ENCODE measurements at regions not wholly inside any gene's neighbourhood (a gene's known extent, or its start where the extent isn't known, plus 50 kb on each side); places are given as distances from the start of the nearest gene placed in this dataset.

GRCh38 chr2:81181845-81182244 lies 877.3 kb upstream of the LRRTM1 start:
- no peak for DNase-seq (ENCODE audit: low read depth)
- TF ChIP-seq CTCF (IDR thresholded peaks at IDR 0.05; ENCODE audit: insufficient read depth, low read length): no peak
- H3K4me3 ChIP-seq (ENCODE audit: low read depth, low read length): no peak overlapping the region

GRCh38 chr2:81171447-81171846 lies 866.9 kb upstream of the LRRTM1 start:
- no peak for DNase-seq (ENCODE audit: low read depth)
- no peak overlapping the region for H3K4me3 ChIP-seq (ENCODE audit: low read depth, low read length)
- no peak for TF ChIP-seq CTCF (IDR thresholded peaks at IDR 0.05; ENCODE audit: insufficient read depth, low read length)

GRCh38 chr2:81163583-81163982 lies 859.0 kb upstream of the LRRTM1 start:
- DNase-seq (ENCODE audit: low read depth): no peak
- no peak for TF ChIP-seq CTCF (IDR thresholded peaks at IDR 0.05; ENCODE audit: insufficient read depth, low read length)

GRCh38 chr2:81158505-81158904 lies 854.0 kb upstream of the LRRTM1 start:
- no peak for DNase-seq (ENCODE audit: low read depth)
- TF ChIP-seq CTCF (IDR thresholded peaks at IDR 0.05; ENCODE audit: insufficient read depth, low read length): no peak
- no peak overlapping the region for H3K4me3 ChIP-seq (ENCODE audit: low read depth, low read length)

More at GRCh38 chr2:81163583-81163982, 859.0 kb upstream of the LRRTM1 start:
- H3K4me3 ChIP-seq (ENCODE audit: low read depth, low read length): no peak overlapping the region

- no peak overlapping the region for H3K4me3 ChIP-seq (ENCODE audit: low read depth, low read length)
- no peak for TF ChIP-seq CTCF (IDR thresholded peaks at IDR 0.05; ENCODE audit: insufficient read depth, low read length)
- DNase-seq (ENCODE audit: low read depth): no peak
Observed at GRCh38 chr2:81148323-81148722, 843.8 kb upstream of the LRRTM1 start.

- H3K4me3 ChIP-seq (ENCODE audit: low read depth, low read length): no peak overlapping the region
- no peak for TF ChIP-seq CTCF (IDR thresholded peaks at IDR 0.05; ENCODE audit: insufficient read depth, low read length)
- no peak for DNase-seq (ENCODE audit: low read depth)
Observed at GRCh38 chr2:81136296-81136695, 831.7 kb upstream of the LRRTM1 start.

- H3K4me3 ChIP-seq (ENCODE audit: low read depth, low read length): no peak overlapping the region
- DNase-seq (ENCODE audit: low read depth): no peak
- TF ChIP-seq CTCF (IDR thresholded peaks at IDR 0.05; ENCODE audit: insufficient read depth, low read length): no peak
Observed at GRCh38 chr2:81097361-81097760, 792.8 kb upstream of the LRRTM1 start.

Data from fibroblast of the aortic adventitia (primary cell).